Activated CD8-positive, alpha-beta memory T cell treated with anti-CD3 and anti-CD28 coated beads for 4 hours (primary cell): ENCODE measurements at regions not wholly inside any gene's neighbourhood (a gene's known extent, or its start where the extent isn't known, plus 50 kb on each side); places are given as distances from the start of the nearest gene placed in this dataset.
"Not testable (repeated sequence)": the region's sequence is repeated elsewhere in the genome, so short reads cannot be mapped to it uniquely, and the experiment has no call there.

Experiments
- DNase-seq, 2 donors: peaks; one replicate each; pipeline ENCODE4 v3.0.0-alpha.2; 2020; ENCODE audit warnings: low read depth in 2 of 2

DNA sequence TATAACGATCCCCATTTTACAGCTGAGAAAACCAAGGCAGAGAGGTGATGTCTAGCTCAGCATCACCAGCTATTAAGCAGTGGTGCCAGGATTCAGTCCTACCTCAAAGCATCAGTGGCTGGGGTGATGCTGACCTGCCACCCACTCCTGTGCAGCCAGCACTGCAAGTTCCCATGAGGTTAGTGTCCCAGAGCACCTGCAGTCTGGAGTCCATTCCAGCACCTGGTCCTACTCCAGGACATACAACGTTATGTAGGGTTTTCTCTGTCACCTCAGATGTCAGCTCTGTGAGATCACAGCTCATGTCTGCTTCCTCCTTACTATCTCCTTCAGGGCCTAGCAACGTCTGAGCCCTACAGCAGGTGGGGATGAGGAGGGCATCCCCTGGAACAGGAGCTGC lies 328.0 kb upstream of the HS6ST1 start:
- DNase-seq: no peak

DNA sequence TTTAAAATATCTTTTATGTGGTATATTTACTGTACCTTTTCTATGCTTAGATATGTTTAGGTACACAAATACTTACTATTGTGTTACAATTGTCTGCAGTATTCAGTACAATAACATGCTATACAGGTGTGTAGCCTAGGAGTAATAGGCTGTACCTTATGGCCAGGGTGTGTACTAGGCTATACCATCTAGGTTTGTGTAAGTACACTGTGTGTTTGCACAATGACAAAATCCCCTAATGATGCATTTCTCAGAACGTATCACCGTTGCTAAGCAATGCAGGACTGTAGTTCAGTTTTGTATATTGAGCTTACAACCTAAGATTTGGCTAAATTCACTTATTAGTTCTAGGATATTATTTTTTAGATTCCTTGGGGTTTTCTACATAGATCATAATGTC lies 332.3 kb upstream of the HS6ST1 start:
- no peak for DNase-seq

DNA sequence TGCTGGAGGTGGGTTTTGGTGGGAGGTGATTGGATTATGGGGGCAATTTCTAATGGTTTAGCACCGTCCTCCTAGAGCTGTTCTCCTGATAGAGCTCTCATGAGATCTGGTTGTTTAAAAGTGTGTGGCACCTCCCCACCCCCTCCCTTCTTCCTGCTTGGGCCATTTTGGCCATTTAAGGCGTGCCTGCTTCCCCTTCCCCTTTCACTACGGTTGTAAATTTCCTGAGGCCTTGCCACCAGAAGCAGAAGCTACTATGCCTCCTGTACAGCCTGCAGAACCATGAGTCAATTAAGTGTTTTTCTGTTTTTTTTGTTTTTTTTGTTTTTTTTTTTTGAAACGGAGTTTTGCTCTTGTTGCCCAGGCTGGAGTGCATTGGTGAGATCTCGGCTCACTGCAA lies 335.7 kb upstream of the HS6ST1 start:
- DNase-seq: no peak

DNA sequence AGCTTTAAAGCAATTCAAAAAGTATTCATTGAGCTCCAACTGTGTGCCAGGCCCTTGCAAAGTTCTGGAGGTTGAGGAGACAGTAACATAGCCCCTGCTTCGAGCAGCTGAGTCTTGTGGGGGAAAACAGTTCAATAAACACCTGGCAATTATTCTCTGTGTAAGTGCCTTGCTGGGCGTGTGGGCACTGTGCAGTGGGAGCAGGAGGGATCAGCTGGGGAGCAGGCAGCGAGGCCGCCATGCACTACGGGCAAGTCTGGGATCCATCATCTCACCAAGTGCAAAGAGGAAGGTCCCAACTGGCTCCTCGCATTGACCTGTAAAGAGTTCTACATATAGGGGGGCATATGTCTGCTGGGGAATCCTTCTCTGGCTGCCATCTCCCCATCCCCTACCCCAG lies 342.2 kb upstream of the HS6ST1 start:
- no peak for DNase-seq

DNA sequence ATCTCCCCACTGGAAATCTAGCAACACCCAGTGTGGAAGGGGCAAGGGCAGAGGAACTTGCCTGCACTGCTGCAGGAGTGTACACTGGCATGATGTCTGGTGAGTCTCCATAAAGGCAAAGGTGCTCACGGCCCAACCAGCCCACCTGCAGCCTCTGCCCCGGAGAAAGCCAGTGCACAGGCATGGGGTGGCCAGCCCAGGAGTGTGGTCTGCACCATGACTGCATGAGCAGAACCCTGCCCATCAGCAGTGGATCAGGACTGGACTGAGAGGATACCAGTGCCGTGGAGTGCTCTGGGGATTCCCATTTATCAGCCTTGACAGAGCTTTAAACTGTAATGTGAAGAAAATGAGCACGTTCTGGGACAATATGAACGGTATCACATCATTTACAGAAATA lies 342.6 kb upstream of the HS6ST1 start:
- no peak for DNase-seq

DNA sequence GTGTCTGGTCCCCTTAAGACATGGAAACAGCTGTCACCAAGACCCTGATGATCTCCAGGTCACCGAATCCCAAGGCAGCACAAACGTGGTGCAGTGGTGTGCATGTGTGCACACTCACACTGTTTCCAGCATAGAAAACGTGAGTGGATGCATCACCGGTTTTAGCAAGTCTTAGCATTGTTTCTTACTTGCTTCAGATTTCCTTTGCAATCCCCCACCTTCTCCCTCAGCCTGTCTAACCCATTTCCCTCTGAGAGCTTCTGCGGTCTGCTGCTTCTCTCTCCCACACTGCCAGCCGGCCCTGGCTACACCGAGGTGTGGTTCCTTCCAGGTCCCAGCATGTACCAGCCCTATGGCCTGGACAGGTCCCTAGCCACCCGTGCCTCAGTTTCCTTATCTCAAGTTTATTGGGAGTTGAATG lies 343.4 kb upstream of the HS6ST1 start:
- DNase-seq: no peak

DNA sequence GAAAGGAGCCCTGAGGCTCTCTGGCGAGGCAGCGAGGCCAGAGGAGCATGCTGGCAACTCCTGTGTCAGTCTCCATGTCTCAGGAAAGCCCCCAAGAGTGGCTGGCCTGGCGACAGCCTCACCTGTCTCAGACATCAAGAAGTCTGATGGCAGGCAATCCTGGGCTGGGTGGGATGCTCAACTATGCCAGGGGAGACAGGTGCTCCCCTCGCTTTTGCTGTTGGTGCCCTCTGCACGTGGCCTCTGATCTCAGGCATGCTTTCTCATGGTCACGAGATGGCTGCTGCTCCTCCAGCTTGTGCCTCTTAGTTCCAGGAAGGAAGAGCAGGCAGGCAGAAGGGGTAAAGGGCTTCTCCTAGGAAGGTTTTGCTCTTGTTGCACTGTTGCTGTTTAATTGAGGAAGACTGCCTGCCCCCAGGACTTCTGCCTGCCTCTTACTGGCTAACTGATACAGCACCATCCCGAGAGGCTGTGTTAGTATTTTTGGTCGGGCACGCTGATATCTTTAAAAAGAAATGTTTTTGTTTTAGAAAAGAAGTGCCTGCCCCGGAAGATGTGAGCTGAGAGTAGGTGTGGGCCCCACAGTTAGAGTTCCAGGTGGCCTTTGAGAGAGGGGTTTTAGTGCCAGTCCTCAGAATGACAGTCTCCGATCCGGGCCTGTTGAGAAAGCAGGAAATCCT lies 344.8 kb upstream of the HS6ST1 start:
- DNase-seq: no peak

DNA sequence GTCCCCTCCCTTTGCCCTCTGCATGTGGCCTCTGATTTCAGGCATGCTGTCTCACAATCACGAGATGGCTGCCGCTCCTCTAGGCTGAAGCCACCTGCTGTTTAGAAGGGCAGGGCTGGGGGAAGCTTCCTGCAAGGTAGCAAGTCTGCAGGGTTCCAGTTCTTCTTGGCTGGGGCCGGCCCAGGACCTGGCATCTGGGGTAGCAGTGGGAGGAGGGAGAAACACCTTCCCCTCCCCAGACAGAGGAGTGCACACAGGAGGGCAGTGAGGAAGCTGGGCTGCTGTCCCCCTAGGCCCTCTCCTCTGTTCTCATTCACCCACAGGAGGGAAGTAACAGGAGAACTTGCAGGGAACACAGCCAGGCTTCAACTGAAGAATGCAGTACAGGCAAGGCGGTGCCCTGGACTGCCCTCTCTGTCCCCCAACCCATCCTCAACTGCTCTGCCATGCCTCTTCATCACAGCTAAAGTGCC lies 345.9 kb upstream of the HS6ST1 start:
- DNase-seq: no peak

DNA sequence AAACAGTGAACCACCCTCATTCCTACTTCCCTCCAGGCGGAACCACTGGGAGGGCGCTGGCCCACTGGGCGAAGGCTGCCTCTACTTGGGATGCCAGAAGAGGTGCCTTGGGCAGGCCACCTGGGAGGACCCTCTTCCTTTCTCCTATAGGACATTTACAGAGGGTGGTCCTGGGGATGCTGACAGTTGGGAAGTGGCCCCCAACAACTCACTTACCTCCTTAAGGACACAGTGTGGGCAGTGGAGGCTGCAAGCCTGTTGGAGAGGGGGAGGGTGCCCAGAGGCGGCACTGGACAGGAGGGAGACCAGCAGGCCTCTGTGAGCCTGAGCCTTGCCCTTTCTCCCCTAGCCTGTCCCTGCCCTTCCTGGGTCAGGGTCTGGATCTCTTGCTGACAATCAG lies 346.4 kb upstream of the HS6ST1 start:
- no peak for DNase-seq

DNA sequence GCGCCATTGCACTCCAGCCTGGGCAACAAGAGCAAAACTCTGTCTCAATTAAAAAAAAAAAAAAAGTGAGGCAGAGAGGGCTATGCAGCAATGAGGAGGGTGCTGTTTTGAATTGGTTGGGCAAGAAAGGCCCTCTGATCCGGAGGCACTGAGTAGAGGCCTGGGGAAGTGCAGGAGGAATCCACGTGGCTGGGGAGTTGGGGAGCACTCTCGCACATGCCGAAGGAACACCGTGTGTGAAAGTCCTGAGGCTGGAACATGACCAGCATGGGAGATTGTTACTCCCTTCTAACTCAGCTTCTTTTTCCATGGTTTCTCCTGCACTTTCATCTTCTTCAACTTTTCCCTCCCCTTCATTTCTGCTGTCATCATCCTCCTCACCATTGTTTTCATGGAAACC lies 347.9 kb upstream of the HS6ST1 start:
- DNase-seq: no peak

DNA sequence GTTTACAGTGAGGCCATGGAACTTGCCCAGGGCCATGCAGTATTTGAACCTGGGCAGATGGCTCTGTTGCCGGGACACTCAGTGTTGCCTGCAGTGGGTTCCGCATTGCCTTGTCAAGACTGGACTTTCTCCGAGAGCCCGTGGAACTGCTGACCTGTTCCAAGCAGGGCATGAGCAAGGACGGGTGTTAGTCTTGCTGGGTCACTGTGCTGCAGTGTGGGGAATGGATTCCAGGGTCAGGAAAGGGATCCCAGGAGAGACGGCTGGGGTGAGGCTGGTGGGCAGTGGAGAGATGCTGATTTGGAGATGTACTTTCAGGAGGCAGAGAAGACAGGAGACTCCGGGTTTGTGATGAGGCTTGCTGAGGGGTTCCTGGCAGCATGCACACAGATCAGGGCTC lies 348.7 kb upstream of the HS6ST1 start:
- DNase-seq: no peak

DNA sequence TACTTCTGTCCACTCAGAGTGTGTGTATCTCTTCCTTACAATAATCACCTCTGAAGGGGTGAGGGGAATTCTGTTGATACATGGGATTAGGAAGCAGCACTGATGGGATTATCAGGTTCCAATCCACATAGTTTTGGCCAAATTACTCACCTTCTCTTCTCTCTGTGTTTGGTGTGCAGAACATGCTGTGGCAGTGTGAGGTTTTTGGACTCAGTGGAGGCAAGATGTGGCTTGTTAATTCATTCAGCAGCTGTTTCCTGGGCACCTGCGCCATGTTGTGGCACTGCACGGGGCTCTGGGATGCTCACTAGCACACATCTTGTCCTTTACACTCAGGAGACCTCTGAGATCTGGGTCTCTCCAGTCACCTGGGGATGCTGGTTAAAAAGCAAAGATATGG lies 350.3 kb upstream of the HS6ST1 start:
- DNase-seq: no peak

DNA sequence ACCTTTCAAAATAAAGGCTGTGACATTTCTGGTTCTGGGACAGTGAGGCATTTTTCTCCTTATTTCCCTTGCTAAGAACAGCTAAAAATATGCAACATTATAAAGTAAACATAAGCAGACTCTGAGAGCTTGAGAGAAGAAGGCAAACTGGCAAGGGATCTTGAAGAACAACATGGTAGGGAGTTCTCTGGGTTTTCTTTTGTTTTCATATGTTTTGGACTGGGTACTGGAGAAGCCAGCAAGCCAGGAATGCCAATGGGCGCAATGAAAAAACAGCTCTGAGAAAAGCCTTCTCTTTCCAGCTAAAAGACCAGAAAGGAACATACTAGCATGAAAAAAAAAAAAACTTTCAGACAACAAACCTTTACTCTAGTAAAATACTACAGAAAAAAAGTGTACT lies 351.4 kb upstream of the HS6ST1 start:
- DNase-seq: no peak

DNA sequence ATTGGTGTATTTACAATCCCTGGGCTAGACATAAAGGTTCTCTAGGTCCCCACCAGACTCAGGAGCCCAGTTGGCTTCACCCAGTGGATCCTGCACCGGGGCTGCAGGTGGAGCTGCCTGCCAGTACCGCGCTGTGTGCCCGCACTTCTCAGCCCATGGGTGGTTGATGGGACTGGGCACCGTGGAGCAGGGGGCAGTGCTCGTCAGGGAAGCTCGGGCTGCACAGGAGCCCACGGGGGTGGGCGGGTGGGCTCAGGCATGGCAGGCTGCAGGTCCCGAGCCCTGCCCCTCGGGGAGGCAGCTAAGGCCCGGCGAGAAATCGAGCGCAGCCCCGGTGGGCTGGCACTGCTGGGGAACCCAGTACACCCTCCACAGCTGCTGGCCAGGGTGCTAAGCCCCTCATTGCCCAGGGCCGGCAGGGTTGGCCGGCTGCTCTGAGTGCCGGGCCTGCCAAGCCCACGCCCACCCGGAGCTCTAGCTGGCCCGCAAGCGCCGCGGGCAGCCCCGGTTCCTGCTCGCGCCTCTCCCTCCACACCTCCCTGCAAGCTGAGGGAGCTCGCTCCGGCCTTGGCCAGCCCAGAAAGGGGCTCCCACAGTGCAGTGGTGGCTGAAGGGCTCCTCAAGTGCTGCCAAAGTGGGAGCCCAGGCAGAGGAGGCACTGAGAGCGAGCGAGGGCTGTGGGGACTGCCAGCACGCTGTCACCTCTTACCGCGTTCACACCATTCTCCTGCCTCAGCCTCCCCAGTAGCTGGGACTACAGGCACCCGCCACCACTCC lies 353.5 kb upstream of the HS6ST1 start:
- DNase-seq: not testable (repeated sequence)

DNA sequence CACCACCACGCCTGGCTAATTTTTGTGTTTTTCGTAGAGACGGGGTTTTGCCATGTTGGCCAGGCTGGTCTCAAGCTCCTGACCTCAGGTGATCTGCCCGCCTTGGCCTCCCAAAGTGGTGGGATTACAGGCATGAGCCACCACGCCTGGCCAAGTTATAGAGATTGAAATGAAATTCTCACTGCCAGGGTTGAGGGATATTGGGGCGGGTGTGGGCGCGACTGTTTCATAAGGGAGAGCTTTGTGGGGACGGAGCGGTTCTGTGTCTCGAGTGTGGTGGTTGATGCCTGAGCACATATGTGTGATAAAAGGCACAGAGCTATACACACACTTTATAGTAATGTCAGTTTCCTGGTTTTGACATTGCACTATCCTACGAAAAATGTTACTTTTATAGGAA lies 361.0 kb upstream of the HS6ST1 start:
- DNase-seq: not testable (repeated sequence)

DNA sequence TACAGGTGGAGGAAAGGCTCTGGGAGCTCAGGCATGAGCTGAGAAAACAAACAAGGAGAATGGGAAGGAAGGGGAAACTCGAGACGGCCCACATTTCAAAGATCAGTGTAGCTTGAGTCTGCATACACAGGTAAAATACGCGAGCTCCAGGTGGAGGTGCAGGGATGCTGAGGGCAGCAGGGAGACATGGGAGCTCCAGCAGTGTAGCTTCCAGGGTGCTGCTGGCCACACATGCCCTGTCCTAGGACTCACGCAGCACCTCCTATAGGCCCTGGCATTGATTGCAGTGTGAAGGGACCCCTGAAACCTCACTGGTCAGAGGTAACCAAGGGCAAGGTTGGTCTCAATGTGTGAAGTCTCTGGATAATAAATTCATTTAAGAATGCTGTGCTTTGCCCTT lies 362.8 kb upstream of the HS6ST1 start:
- DNase-seq: no peak

DNA sequence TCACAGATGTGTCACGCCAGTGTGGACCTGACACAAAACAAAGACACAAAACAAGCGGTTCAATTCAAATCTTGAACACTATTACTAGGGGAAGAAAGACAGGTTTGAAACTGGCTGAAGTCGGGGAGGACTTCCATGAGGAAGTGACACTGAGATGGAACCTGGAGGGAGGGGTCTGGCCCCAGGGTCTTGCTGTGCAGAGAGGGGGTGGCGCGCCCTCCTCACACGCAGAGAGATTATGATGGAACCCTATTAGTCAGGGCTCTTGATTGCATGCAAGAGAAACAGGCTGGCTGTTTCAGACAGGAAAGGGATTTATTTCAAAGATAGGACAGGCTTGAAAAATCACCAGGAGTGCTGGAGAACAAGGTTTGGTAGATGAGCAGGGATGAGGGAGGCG lies 363.6 kb upstream of the HS6ST1 start:
- no peak for DNase-seq

DNA sequence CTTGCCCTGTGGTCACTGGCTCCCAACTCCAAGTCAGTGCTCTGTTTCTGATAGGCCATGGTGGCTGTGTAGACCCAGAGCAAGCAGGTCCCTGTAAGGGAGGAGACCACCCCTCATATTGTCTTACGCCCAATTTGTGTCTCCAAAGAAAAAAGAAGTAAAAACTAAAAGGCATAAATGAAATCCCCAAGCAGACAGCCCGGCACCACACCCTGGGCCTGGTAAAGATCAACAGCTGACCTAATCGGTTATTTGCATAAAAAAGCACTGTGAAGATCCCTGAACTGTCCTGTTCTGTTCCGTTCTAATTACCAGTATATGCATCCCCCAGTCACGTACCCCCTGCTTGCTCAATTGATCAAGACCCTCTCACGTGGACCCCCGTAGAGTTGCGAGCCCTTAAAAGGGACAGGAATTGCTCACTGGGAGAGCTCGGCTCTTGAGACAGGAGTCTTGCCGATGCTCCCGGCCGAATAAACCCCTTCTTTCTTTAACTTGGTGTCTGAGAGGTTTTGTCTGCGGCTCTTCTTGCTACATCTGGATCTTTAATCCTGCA lies 364.1 kb upstream of the HS6ST1 start:
- DNase-seq: no peak

DNA sequence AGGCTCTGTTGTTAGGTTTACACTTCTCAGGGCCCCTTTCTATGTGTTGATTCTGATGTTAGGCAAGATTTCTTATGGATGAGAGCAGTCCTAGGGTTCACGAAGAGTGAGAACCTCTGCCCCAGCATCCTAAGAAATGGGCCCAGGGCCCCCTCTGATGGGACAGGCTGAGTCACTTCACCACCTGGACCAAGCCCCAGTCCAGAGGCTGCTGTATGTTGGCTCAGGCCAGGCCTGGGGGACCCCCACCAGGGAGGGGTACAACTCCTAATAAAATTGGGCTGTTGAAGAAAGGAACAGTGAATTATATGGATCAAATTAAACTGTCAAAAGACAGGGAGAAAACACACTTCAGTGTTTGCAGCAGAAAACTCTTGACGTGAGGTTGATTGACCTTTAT lies 365.9 kb upstream of the HS6ST1 start:
- no peak for DNase-seq

DNA sequence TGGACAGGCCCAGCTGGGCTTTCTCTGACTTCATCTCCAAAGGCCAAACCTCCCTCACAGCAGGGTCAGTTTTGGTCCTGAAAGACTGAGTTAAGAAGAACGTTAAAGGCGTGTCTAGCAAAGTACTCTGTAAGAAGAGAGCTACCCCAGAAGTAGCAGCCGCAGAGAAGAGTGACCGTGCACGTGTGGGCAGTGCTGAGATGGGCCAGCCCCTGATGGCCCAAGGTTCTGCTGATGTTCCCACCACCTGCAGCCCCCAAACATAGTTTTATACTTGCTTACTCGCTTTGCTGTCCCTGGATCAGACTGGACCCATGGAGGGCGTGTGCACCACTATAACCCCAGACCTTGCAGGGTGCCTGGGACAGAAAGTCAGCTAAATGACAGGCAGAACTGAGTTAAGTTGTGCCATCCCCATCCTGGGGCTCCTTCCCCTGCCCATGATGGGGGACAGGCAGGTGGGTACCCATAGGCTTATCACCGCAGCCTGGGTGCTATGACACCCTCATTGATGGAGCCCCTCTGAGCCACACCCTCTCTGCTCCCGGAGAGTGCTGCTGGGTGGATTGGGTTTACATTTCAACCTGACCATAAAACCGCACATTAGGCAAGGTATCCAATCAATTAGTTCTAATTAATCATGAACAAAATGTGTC lies 367.3 kb upstream of the HS6ST1 start:
- DNase-seq: no peak

DNA sequence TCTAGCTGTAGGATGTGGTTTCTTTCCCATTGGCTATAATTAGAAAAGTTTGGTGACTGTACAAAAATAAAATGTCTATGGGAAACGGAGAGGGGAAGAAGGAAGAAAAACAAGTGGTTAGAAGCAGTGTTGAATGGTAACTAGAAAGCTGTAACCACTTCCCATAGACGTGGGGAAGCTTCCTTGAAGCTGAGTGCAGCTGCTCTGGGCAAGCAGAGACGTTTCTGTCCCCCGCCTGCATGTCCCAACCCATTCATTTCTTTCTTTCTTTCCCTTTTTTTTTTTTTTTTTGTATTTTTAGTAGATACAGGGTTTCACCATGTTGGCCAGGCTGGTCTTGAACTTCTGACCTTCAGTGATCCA lies 367.8 kb upstream of the HS6ST1 start:
- no peak for DNase-seq

DNA sequence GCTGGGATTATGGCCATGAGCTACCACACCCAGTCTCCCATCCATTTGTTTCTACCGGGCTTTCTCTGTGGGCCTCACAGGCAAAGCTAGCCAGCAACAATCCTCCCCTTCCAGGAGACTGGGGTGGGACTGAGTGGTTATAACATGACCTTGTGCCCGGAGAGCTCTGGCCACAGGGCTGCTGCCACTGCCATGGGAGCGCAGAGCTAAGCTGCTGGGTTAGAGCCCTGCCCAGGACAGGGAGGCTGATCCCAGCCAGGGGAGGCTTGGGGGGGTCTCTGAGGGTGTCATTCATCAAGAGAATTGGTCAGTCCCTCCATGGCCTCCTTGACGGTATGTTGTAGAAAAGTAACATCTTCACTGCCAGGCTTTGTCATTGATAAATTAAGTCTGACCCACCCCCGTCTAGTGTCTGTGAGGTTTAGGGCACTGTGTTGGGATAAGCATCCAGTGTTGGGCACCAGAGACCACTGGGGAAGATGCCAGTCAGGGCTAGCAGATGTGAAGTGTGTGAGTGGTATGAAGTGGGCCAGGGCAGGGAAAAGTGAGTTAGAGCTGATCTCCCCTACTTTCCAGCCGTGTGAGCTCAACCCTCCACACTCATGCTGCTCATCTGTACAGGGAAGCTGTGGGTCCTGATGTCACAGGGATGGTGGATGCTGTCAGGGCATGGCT lies 368.4 kb upstream of the HS6ST1 start:
- DNase-seq: no peak
